ENCODE measurements at regions not wholly inside any gene's neighbourhood (a gene's known extent, or its start where the extent isn't known, plus 50 kb on each side); places are given as distances from the start of the nearest gene placed in this dataset.

GRCh38 chr1:83060221-83060620 lies 938.7 kb downstream of the TTLL7 start:
- Histone ChIP-seq H3K9me3 (replicated peaks; ENCODE audit: control insufficient read depth, insufficient read depth, low read length) (no peaks in the 10 kb centered on the region), H3K9ac (ENCODE audit: control insufficient read depth, insufficient read depth, low read length) (no peak overlapping the region), H3K4me3 (no peak overlapping the region), H2AFZ (ENCODE audit: control insufficient read depth, low read depth, low read length) (no peak overlapping the region), H4K20me1 (ENCODE audit: control insufficient read depth, insufficient read depth) (no peaks in the 10 kb centered on the region), H3K36me3 (ENCODE audit: control insufficient read depth in 2 of 2, insufficient read depth in 2 of 2, low read length in 1 of 2) (no peaks in the 10 kb centered on the region), H3K4me2 (ENCODE audit: control insufficient read depth, insufficient read depth) (no peak overlapping the region), H3K27ac (ENCODE audit: control insufficient read depth, insufficient read depth) (no peak overlapping the region), H3K27me3 (replicated peaks in 1 of 2; ENCODE audit: control insufficient read depth in 2 of 2, insufficient read depth in 2 of 2, low read length in 1 of 2) (no peaks in the 10 kb centered on the region), H3K79me2 (ENCODE audit: control insufficient read depth, insufficient read depth, low read length) (no peaks in the 10 kb centered on the region), H3K4me1 (ENCODE audit: control insufficient read depth, insufficient read depth, low read length) (no peaks in the 10 kb centered on the region)
- no TSS peak for BruUV-seq (replicated peaks)
- ChIA-PET CTCF (no interaction called here), SMC1A (ENCODE audit: uncharacterized antibody, unreplicated experiment) (interaction anchor here (1.4 kb wide), 1 partner anchor 56 kb away, joined by 3 read pairs; no protein-coding TSS in a partner anchor), RAD21 (ENCODE audit: unreplicated experiment) (no interaction called here), POLR2A (no interaction called here)
- ATAC-seq (no peak), FAIRE-seq (no peak), DNase-seq (ENCODE audit: low read depth, low spot score) (no peak)
- in situ Hi-C loops (cut with MboI): no loop called here
- no peak for TF ChIP-seq HDAC6 (IDR thresholded peaks at IDR 0.05; ENCODE audit: unreplicated experiment)
- no peak for TF ChIP-seq ETV6 (conservative IDR thresholded peaks at IDR 0.05 in 1 of 2, IDR thresholded peaks at IDR 0.05 in 1 of 2; ENCODE audit: borderline replicate concordance in 1 of 2, low read depth in 1 of 2)
- no peak for TF ChIP-seq ZNF687 (IDR thresholded peaks at IDR 0.05)
- intact Hi-C loops (cut with micrococcal nuclease; ENCODE audit: unreplicated experiment): no loop called here
- WGBS (ENCODE audit: insufficient coverage, insufficient replicate concordance, low lambda C conversion rate, missing lambda C conversion rate): 13% methylated on average over 4 of the region's 4 CpGs

- no peak overlapping the region for H3K4me2 ChIP-seq (ENCODE audit: control insufficient read depth, insufficient read depth)
- H3K4me1 ChIP-seq (ENCODE audit: control insufficient read depth, insufficient read depth, low read length): no peaks in the 10 kb centered on the region
- no TSS peak for BruUV-seq (replicated peaks)
- H3K9me3 ChIP-seq (replicated peaks; ENCODE audit: control insufficient read depth, insufficient read depth, low read length): no peaks in the 10 kb centered on the region
- CTCF ChIA-PET: no interaction called here
- RAD21 ChIA-PET (ENCODE audit: unreplicated experiment): no interaction called here
- H3K27me3 ChIP-seq (replicated peaks in 1 of 2; ENCODE audit: control insufficient read depth in 2 of 2, insufficient read depth in 2 of 2, low read length in 1 of 2): no peaks in the 10 kb centered on the region
- H3K4me3 ChIP-seq: no peak overlapping the region
- H3K27ac ChIP-seq (ENCODE audit: control insufficient read depth, insufficient read depth): no peak overlapping the region
- no peak overlapping the region for H3K9ac ChIP-seq (ENCODE audit: control insufficient read depth, insufficient read depth, low read length)
- H4K20me1 ChIP-seq (ENCODE audit: control insufficient read depth, insufficient read depth): no peaks in the 10 kb centered on the region
- no peaks in the 10 kb centered on the region for H3K36me3 ChIP-seq (ENCODE audit: control insufficient read depth in 2 of 2, insufficient read depth in 2 of 2, low read length in 1 of 2)
- no peak for ATAC-seq
- H3K79me2 ChIP-seq (ENCODE audit: control insufficient read depth, insufficient read depth, low read length): no peaks in the 10 kb centered on the region
- no peak for FAIRE-seq
- intact Hi-C loops (cut with micrococcal nuclease; ENCODE audit: unreplicated experiment): no loop called here
- SMC1A ChIA-PET (ENCODE audit: uncharacterized antibody, unreplicated experiment): no interaction called here
- in situ Hi-C loops (cut with MboI): no loop called here
- DNase-seq (ENCODE audit: low read depth, low spot score): no peak
- POLR2A ChIA-PET: no interaction called here
- no peak overlapping the region for H2AFZ ChIP-seq (ENCODE audit: control insufficient read depth, low read depth, low read length)
- no peak for TF ChIP-seq NFXL1 (IDR thresholded peaks at IDR 0.05; ENCODE audit: borderline replicate concordance)
- TF ChIP-seq POLR2AphosphoS5 (IDR thresholded peaks at IDR 0.05; ENCODE audit: low read length): no peak
- no peak for TF ChIP-seq CUX1 (IDR thresholded peaks at IDR 0.05; ENCODE audit: insufficient replicate concordance, low read depth, low read length)
Observed at GRCh38 chr1:83058327-83058726, 940.6 kb downstream of the TTLL7 start.
